ENCODE measurements at regions not wholly inside any gene's neighbourhood (a gene's known extent, or its start where the extent isn't known, plus 50 kb on each side); places are given as distances from the start of the nearest gene placed in this dataset.

DNA sequence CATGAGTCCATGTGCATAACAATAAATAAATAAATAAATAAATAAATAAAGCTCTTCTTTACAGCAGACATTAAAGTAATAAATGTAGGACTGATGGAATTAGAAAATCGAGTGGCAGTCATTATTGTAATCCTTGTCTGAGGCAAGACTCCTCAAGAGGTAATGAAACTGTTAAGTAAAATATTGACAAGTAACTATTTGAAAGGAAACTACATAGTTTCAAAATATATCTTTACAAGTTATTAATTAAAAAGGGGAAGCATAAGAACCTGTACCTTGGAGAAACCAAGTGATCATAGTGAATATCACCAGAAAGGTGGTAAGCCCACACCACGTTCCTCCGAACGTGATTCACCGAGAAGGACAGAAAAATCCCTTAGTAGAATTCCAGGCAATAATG, 285.6 kb upstream of the SORCS1 start:
- Histone ChIP-seq H4K20me1 (replicated peaks in 1 of 2; ENCODE audit: control insufficient read depth in 1 of 2, insufficient read depth in 2 of 2, low read length in 2 of 2) (no peaks in the 10 kb centered on the region), H3K79me2 (ENCODE audit: control insufficient read depth in 1 of 2, insufficient read depth in 2 of 2, low read length in 2 of 2) (no peaks in the 10 kb centered on the region), H3K9me3 (ENCODE audit: insufficient read depth in 2 of 2, low read depth in 1 of 2, low read length in 1 of 2) (no peaks in the 10 kb centered on the region), H2BK12ac (ENCODE audit: low read depth, low read length) (no peak overlapping the region), H3K18ac (ENCODE audit: extremely low read depth, low read length) (no peak overlapping the region), H3K56ac (replicated peaks; ENCODE audit: insufficient read length, low read depth, low read length) (no peak overlapping the region), H3K4me1 (replicated peaks in 1 of 4; ENCODE audit: control insufficient read depth in 3 of 4, insufficient read depth in 4 of 4, low read length in 3 of 4) (no peaks in the 10 kb centered on the region), H3K14ac (ENCODE audit: insufficient read length) (no peak overlapping the region), H2BK120ac (replicated peaks; ENCODE audit: low read depth, low read length) (no peak overlapping the region), H3K4me3 (ENCODE audit: extremely low read depth in 1 of 4, insufficient read depth in 2 of 4, low read depth in 3 of 4, low read length in 4 of 4) (no peak overlapping the region), H3K27ac (ENCODE audit: low read depth, low read length) (no peak overlapping the region), H3K79me1 (ENCODE audit: low read depth, low read length) (no peaks in the 10 kb centered on the region), H3K9ac (replicated peaks in 1 of 4; ENCODE audit: extremely low read depth in 1 of 4, low read depth in 3 of 4, low read length in 3 of 4) (no peak overlapping the region), H2BK5ac (ENCODE audit: low read depth, low read length) (no peak overlapping the region), H3K4ac (replicated peaks; ENCODE audit: insufficient read length, low read depth, low read length) (no peak overlapping the region), H2AFZ (ENCODE audit: low read length) (no peak overlapping the region), H3K36me3 (ENCODE audit: control insufficient read depth in 2 of 4, insufficient read depth in 4 of 4, low read length in 3 of 4) (no peaks in the 10 kb centered on the region), H2BK20ac (ENCODE audit: low read length) (no peak overlapping the region), H4K5ac (ENCODE audit: insufficient read length, low read depth, low read length) (no peak overlapping the region), H3K23ac (ENCODE audit: insufficient read length) (no peak overlapping the region), H4K8ac (ENCODE audit: extremely low read depth, insufficient read depth, low read length) (no peak overlapping the region), H3K27me3 (replicated peaks in 1 of 4; ENCODE audit: control insufficient read depth in 3 of 4, extremely low read depth in 1 of 4, insufficient read depth in 3 of 4, low read length in 3 of 4) (no peaks in the 10 kb centered on the region), H4K91ac (replicated peaks; ENCODE audit: insufficient read length, low read length) (no peak overlapping the region), H3K23me2 (ENCODE audit: low read depth, low read length) (no peaks in the 10 kb centered on the region), H3K4me2 (ENCODE audit: insufficient read depth in 1 of 2, low read depth in 2 of 2, low read length in 2 of 2) (no peak overlapping the region), H2AK5ac (ENCODE audit: low read depth, low read length) (no peak overlapping the region), H2BK15ac (ENCODE audit: low read length) (no peak overlapping the region)
- DNase-seq (ENCODE audit: low read depth in 1 of 2, low spot score in 2 of 2) (no peak), FAIRE-seq (no peak)
- TF ChIP-seq RXRA (IDR thresholded peaks at IDR 0.05; ENCODE audit: insufficient read depth, low read depth, low read length) (no peak), CREB1 (IDR thresholded peaks at IDR 0.05) (no peak), CBX5 (IDR thresholded peaks at IDR 0.05; ENCODE audit: low read depth, low read length) (no peak), RAD21 (IDR thresholded peaks at IDR 0.05 in 1 of 2, conservative IDR thresholded peaks at IDR 0.05 in 1 of 2; ENCODE audit: low read depth in 2 of 2, low read length in 2 of 2) (no peak), POLR2A (IDR thresholded peaks at IDR 0.05; ENCODE audit: control extremely low read depth in 1 of 2, low read depth in 2 of 2, low read length in 2 of 2) (no peak), BACH1 (IDR thresholded peaks at IDR 0.05; ENCODE audit: low read length) (no peak), BCL11A (IDR thresholded peaks at IDR 0.05; ENCODE audit: low read depth in 2 of 2, low read length in 2 of 2) (no peak), EZH2 (IDR thresholded peaks at IDR 0.05; ENCODE audit: low read depth, low read length, severe bottlenecking) (no peak), PHF8 (conservative IDR thresholded peaks at IDR 0.05; ENCODE audit: low read depth, low read length) (no peak), TEAD4 (IDR thresholded peaks at IDR 0.05; ENCODE audit: low read depth, low read length) (no peak), CBX8 (IDR thresholded peaks at IDR 0.05; ENCODE audit: borderline replicate concordance, low read depth, low read length) (no peak)
- TF ChIP-seq, protein P1, sequence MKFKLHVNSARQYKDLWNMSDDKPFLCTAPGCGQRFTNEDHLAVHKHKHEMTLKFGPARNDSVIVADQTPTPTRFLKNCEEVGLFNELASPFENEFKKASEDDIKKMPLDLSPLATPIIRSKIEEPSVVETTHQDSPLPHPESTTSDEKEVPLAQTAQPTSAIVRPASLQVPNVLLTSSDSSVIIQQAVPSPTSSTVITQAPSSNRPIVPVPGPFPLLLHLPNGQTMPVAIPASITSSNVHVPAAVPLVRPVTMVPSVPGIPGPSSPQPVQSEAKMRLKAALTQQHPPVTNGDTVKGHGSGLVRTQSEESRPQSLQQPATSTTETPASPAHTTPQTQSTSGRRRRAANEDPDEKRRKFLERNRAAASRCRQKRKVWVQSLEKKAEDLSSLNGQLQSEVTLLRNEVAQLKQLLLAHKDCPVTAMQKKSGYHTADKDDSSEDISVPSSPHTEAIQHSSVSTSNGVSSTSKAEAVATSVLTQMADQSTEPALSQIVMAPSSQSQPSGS (IDR thresholded peaks at IDR 0.05; ENCODE audit: low read length), result no peak
- CTCF ChIA-PET (ENCODE audit: partially characterized antibody), result no interaction called here
- 89% methylated on average over 5 of the region's 5 CpGs; no CpG with 5 or more reads in 1 of the 2 experiments for WGBS, 2 experiments (ENCODE audit: extremely low coverage in 1 of 2, insufficient coverage in 1 of 2, insufficient read length in 1 of 2, insufficient replicate concordance in 2 of 2, low coverage in 1 of 2, low lambda C conversion rate in 2 of 2, missing lambda C conversion rate in 1 of 2)
- POLR2A ChIA-PET (ENCODE audit: partially characterized antibody), result no interaction called here
